Right lobe of liver (tissue), 6 donors: ENCODE measurements at regions not wholly inside any gene's neighbourhood (a gene's known extent, or its start where the extent isn't known, plus 50 kb on each side); places are given as distances from the start of the nearest gene placed in this dataset.

Experiments
- ATAC-seq, 4 donors: fragments of 200-7000 bp; cut with Tn5 transposase; one replicate each; pipeline ENCODE4 v1.9.1; 2020; ENCODE audit warnings: mild to moderate bottlenecking in 4 of 4, moderate library complexity in 4 of 4
- DNase-seq, 3 donors: peaks; one replicate each; pipeline ENCODE4 v3.0.0-alpha.2; 2020
- H3K27ac ChIP-seq, 3 donors: fragments of 200-600 bp; one replicate each; pipeline ENCODE4 v1.8.0; 2022
- H3K27me3 ChIP-seq, 2 donors: fragments of 200-600 bp; one replicate each; pipeline ENCODE4 v1.8.0; 2022
- H3K36me3 ChIP-seq, 4 donors: fragments of 200-600 bp; sonication (generic) in 1 of 4; one replicate each; pipeline versions ENCODE4 v1.5.1 to v1.8.0; 2017 to 2022; ENCODE audit warnings: control low read depth in 1 of 4
- H3K4me1 ChIP-seq, 4 donors: fragments of 200-600 bp; sonication (generic) in 1 of 4; one replicate each; pipeline versions ENCODE4 v1.5.1 to v1.8.0; 2017 to 2022; ENCODE audit warnings: control low read depth in 1 of 4
- H3K4me3 ChIP-seq, 3 donors: fragments of 200-600 bp; one replicate each; pipeline ENCODE4 v1.8.0; 2022
- H3K9me3 ChIP-seq, 4 donors: fragments of 200-600 bp; sonication (generic) in 1 of 4; one replicate each; pipeline versions ENCODE4 v1.5.1 to v1.8.0; 2017 to 2022; ENCODE audit warnings: control low read depth in 1 of 4
- CTCF ChIP-seq, 4 donors: fragments of 200-600 bp in 3 of 4; fragments of 450-650 bp in 1 of 4; IDR thresholded peaks; one replicate each; pipeline versions ENCODE4 v1.5.1 to v1.8.0; 2016 to 2022; ENCODE audit warnings: antibody characterized with exemption in 4 of 4, mild to moderate bottlenecking in 2 of 4
- POLR2A ChIP-seq: fragments of 450-650 bp; IDR thresholded peaks from one replicate; pipeline ENCODE4 v1.6.1; 2017; ENCODE audit warnings: antibody characterized with exemption, mild to moderate bottlenecking
- WGBS: methylation state at CpG from one replicate; pipeline ENCODE4 v1.1.6; 2018; ENCODE audit warnings: low coverage, low lambda C conversion rate; ENCODE audit not compliant: insufficient coverage; ENCODE audit errors: missing lambda C conversion rate; 5-methylcytosine and 5-hydroxymethylcytosine counted together
- intact Hi-C, 2 donors: fragments of 100-400 bp; cut with DNase I; formaldehyde crosslinking; loops; one replicate each; pipeline versions ENCODE4 v1.11.2 to v1.14.1; 2022
- donor health status: DM: no; HTN: yes; CAD: no.
- donor health status: DM: no; HTN: no; CAD: no.
- donor health status: DM: no; HTN: no; CAD: no.
- donor health status: DM: no; HTN: yes; CAD: no.
- donor health status: DM: no; HTN: yes; CAD: no.

GRCh38 chr6:74420221-74420620, 724.2 kb downstream of the CD109 start:
- no peak overlapping the region for H3K27ac ChIP-seq
- no peaks in the 10 kb centered on the region for H3K4me1 ChIP-seq
- TF ChIP-seq CTCF (IDR thresholded peaks at IDR 0.05) (no peak), POLR2A (no peak)
- DNase-seq (no peak), ATAC-seq (no peak)
- WGBS: 100% methylated on average over 1 of the region's 1 CpG
- intact Hi-C loops: no loop called here
- no peaks in the 10 kb centered on the region for H3K36me3 ChIP-seq
- H3K4me3 ChIP-seq: no peak overlapping the region
- no peaks in the 10 kb centered on the region for H3K9me3 ChIP-seq
- no peaks in the 10 kb centered on the region for H3K27me3 ChIP-seq

- DNase-seq: no peak
- Histone ChIP-seq H3K4me3 (no peak overlapping the region), H3K9me3 (no peaks in the 10 kb centered on the region), H3K4me1 (no peaks in the 10 kb centered on the region), H3K27ac (no peak overlapping the region), H3K27me3 (no peaks in the 10 kb centered on the region), H3K36me3 (no peaks in the 10 kb centered on the region)
- no peak for ATAC-seq
- intact Hi-C loops: no loop called here
- TF ChIP-seq CTCF (IDR thresholded peaks at IDR 0.05) (no peak), POLR2A (no peak)
Observed at GRCh38 chr6:74415056-74415455, 719.1 kb downstream of the CD109 start.

DNA sequence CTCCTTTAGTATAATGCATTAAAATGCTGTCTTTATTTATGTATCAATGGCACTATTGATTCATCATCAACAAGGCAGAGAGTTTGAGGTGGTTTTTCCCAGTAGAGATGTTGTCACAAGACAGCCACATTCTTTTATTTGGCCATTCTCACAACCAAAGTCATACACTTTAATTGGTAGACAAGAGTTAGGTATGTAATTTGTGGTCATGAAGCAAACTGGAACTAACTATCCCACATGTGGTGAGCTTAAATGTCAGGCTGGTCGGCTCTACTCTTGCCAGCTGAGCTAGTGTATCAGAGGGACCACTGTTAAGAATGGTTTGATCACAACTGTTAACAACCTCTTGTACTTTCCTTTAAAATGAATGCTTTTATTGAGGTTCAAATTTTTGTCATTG, 714.6 kb downstream of the CD109 start:
- intact Hi-C loops: no loop called here
- Histone ChIP-seq H3K9me3 (no peaks in the 10 kb centered on the region), H3K4me3 (no peak overlapping the region), H3K36me3 (no peaks in the 10 kb centered on the region), H3K27me3 (no peaks in the 10 kb centered on the region), H3K27ac (no peak overlapping the region), H3K4me1 (no peaks in the 10 kb centered on the region)
- no peak for DNase-seq
- TF ChIP-seq CTCF (IDR thresholded peaks at IDR 0.05): no peak
- TF ChIP-seq POLR2A: no peak
- 43% methylated on average over 1 of the region's 1 CpG for WGBS
- no peak for ATAC-seq

GRCh38 chr6:74409447-74409846, 713.4 kb downstream of the CD109 start:
- Histone ChIP-seq H3K27me3 (no peaks in the 10 kb centered on the region), H3K9me3 (no peaks in the 10 kb centered on the region), H3K4me1 (no peaks in the 10 kb centered on the region), H3K36me3 (no peaks in the 10 kb centered on the region), H3K4me3 (no peak overlapping the region), H3K27ac (no peak overlapping the region)
- no peak for DNase-seq
- intact Hi-C loops: no loop called here
- peak in 3 of 4 donors; percentile 38 to 77 (median 53) for ATAC-seq
- TF ChIP-seq POLR2A (no peak), CTCF (IDR thresholded peaks at IDR 0.05) (peak in 3 of 4 donors; percentile 29 to 41 (median 36))
- 11% methylated on average over 1 of the region's 1 CpG for WGBS

DNA sequence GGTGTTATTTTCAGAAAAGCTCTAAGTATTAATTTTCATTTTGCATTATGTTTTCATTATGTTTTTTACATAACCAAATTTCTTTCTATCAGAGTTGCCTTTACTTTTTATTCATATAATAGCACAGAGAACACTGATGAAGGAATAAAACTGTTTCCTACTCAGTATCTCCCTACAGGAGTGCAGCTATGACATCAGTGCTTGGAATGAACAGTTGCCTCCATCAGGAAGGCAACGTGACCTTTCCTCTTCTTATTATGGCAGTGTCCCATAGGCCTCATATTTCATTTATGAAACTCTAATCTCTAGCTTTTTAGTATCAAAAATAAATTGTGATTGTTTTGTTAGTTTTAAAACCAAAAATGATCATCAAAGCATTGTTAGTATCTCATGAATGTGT, 712.8 kb downstream of the CD109 start:
- ATAC-seq: no peak
- Histone ChIP-seq H3K9me3 (no peaks in the 10 kb centered on the region), H3K36me3 (no peaks in the 10 kb centered on the region), H3K27me3 (no peaks in the 10 kb centered on the region), H3K27ac (no peak overlapping the region), H3K4me1 (no peaks in the 10 kb centered on the region), H3K4me3 (no peak overlapping the region)
- TF ChIP-seq POLR2A: no peak
- no peak for TF ChIP-seq CTCF (IDR thresholded peaks at IDR 0.05)
- intact Hi-C loops: no loop called here
- DNase-seq: no peak
- WGBS: 54% methylated on average over 1 of the region's 1 CpG
